Left ventricle myocardium inferior (tissue), 1 donor: ENCODE measurements at regions not wholly inside any gene's neighbourhood (a gene's known extent, or its start where the extent isn't known, plus 50 kb on each side); places are given as distances from the start of the nearest gene placed in this dataset.

Experiments used
- DNase-seq: peaks from one replicate; pipeline ENCODE4 v3.0.0-alpha.2; 2020
- H3K27ac ChIP-seq: fragments of 200-600 bp; replicated peaks from 2 replicates; pipeline ENCODE4 v1.8.0; 2021
- H3K27me3 ChIP-seq: fragments of 200-600 bp; 2 replicates; pipeline ENCODE4 v1.8.0; 2021; ENCODE audit warnings: low read depth
- H3K36me3 ChIP-seq: fragments of 200-600 bp; 2 replicates; pipeline ENCODE4 v1.8.0; 2021
- H3K4me1 ChIP-seq: fragments of 200-600 bp; 2 replicates; pipeline ENCODE4 v1.8.0; 2021
- H3K4me3 ChIP-seq: fragments of 200-600 bp; 2 replicates; pipeline ENCODE4 v1.8.0; 2021; ENCODE audit warnings: mild to moderate bottlenecking, moderate library complexity
- H3K9me3 ChIP-seq: fragments of 200-600 bp; replicated peaks from 2 replicates; pipeline ENCODE4 v1.8.0; 2021
- CTCF ChIP-seq: fragments of 200-600 bp; IDR thresholded peaks from 2 replicates; pipeline ENCODE4 v1.8.0; 2021; ENCODE audit warnings: antibody characterized with exemption, mild to moderate bottlenecking, borderline replicate concordance
- intact Hi-C: fragments of 100-400 bp; cut with micrococcal nuclease; formaldehyde crosslinking; loops from one replicate; pipeline ENCODE4 v1.11.0; 2022
- donor health status: DM: no; HTN: yes; CAD: no; lungs with severe emphysema.

GRCh38 chr11:131194726-131195125 is 175.7 kb upstream of the NTM start:
- Histone ChIP-seq H3K9me3 (no peaks in the 10 kb centered on the region), H3K4me1 (peaks cover 17% of the 10 kb centered on the region), H3K4me3 (no peak overlapping the region), H3K36me3 (no peaks in the 10 kb centered on the region), H3K27me3 (no peaks in the 10 kb centered on the region), H3K27ac (no peak overlapping the region)
- no peak for DNase-seq
- intact Hi-C loops = no loop called here
- no peak for TF ChIP-seq CTCF

GRCh38 chr11:131195661-131196517 is 174.5 kb upstream of the NTM start:
- peaks cover 17% of the 10 kb centered on the region for H3K4me1 ChIP-seq
- intact Hi-C loops = no loop called here

GRCh38 chr11:131198161-131199014 is 172.0 kb upstream of the NTM start:
- no peak overlapping the region for H3K27ac ChIP-seq
- H3K9me3 ChIP-seq = no peaks in the 10 kb centered on the region
- H3K36me3 ChIP-seq = no peaks in the 10 kb centered on the region
- H3K4me1 ChIP-seq = peaks cover 17% of the 10 kb centered on the region
- no peak for TF ChIP-seq CTCF
- peaks cover 7% of the 10 kb centered on the region for H3K27me3 ChIP-seq
- intact Hi-C loops = no loop called here
- no peak for DNase-seq
- H3K4me3 ChIP-seq = no peak overlapping the region

More at GRCh38 chr11:131195661-131196517, 174.5 kb upstream of the NTM start:
- TF ChIP-seq CTCF = no peak
- Histone ChIP-seq H3K9me3 (no peaks in the 10 kb centered on the region), H3K27me3 (no peaks in the 10 kb centered on the region), H3K4me3 (peak overlapping the region; percentile 40), H3K36me3 (no peaks in the 10 kb centered on the region), H3K27ac (peak overlapping the region; percentile 66)
- DNase-seq = peak; percentile 57

- Histone ChIP-seq H3K27me3 (peaks cover 10% of the 10 kb centered on the region), H3K4me3 (no peak overlapping the region), H3K4me1 (peaks cover 17% of the 10 kb centered on the region), H3K27ac (no peak overlapping the region), H3K36me3 (no peaks in the 10 kb centered on the region), H3K9me3 (no peaks in the 10 kb centered on the region)
- intact Hi-C loops = no loop called here
- TF ChIP-seq CTCF = no peak
- DNase-seq = no peak
These were observed 171.5 kb upstream of the NTM start for GRCh38 chr11:131199015-131199280.

- H3K27ac ChIP-seq = no peak overlapping the region
- no peaks in the 10 kb centered on the region for H3K9me3 ChIP-seq
- intact Hi-C loops = no loop called here
- no peak for TF ChIP-seq CTCF
- peaks cover 4% of the 10 kb centered on the region for H3K4me1 ChIP-seq
- no peaks in the 10 kb centered on the region for H3K36me3 ChIP-seq
- H3K27me3 ChIP-seq = peaks cover 26% of the 10 kb centered on the region
- DNase-seq = no peak
- no peak overlapping the region for H3K4me3 ChIP-seq
These were observed 168.7 kb upstream of the NTM start for GRCh38 chr11:131201674-131202073.
